Body of pancreas (tissue), 4 donors: ENCODE measurements at regions not wholly inside any gene's neighbourhood (a gene's known extent, or its start where the extent isn't known, plus 50 kb on each side); places are given as distances from the start of the nearest gene placed in this dataset.

ENCODE experiments used
- POLR2A ChIP-seq, 3 donors: fragments of 450-650 bp; IDR thresholded peaks; one replicate each; pipeline ENCODE4 v1.6.1; 2016; ENCODE audit warnings: antibody characterized with exemption in 3 of 3, mild to moderate bottlenecking in 2 of 3
- TF ChIP-seq, protein P1 (sequence below), 7 experiments: fragments of 450-650 bp in 4 of 7; fragments of 200-600 bp in 3 of 7; sonication (generic) in 3 of 7; IDR thresholded peaks; one replicate each; pipeline ENCODE4 v1.5.1; 2016 to 2019; ENCODE audit warnings: antibody characterized with exemption in 7 of 7

DNA sequence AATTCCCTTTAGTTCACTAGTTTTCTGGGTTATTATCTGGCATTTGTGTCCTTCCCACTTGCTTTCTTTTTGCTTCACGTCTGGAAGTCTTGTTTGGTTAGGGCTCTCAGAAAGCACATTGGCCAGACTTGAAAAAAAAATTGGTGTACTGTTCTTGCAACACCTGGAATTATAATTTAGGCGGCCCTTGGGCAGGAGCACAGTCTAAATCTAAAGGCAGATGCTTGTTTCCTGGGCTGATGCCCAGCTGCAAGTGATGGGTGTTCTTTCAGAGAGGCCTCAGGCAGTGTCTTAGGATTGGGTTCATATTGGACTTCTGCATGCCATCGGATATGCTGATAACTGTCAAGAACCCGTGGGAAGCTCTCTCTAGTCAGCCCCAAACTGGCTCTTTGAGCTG lies 521.5 kb downstream of the PDCD6IP start:
- no peak for TF ChIP-seq POLR2A (IDR thresholded peaks at IDR 0.05)
- TF ChIP-seq, protein P1, sequence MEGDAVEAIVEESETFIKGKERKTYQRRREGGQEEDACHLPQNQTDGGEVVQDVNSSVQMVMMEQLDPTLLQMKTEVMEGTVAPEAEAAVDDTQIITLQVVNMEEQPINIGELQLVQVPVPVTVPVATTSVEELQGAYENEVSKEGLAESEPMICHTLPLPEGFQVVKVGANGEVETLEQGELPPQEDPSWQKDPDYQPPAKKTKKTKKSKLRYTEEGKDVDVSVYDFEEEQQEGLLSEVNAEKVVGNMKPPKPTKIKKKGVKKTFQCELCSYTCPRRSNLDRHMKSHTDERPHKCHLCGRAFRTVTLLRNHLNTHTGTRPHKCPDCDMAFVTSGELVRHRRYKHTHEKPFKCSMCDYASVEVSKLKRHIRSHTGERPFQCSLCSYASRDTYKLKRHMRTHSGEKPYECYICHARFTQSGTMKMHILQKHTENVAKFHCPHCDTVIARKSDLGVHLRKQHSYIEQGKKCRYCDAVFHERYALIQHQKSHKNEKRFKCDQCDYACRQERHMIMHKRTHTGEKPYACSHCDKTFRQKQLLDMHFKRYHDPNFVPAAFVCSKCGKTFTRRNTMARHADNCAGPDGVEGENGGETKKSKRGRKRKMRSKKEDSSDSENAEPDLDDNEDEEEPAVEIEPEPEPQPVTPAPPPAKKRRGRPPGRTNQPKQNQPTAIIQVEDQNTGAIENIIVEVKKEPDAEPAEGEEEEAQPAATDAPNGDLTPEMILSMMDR (IDR thresholded peaks at IDR 0.05), result no peak
